OCI-LY1 (cell line): ENCODE measurements at regions not wholly inside any gene's neighbourhood (a gene's known extent, or its start where the extent isn't known, plus 50 kb on each side); places are given as distances from the start of the nearest gene placed in this dataset.

Experiments used
- H2AFZ ChIP-seq: fragments of 200-600 bp; sonication (generic), shearing (Covaris generic); 2 replicates; pipeline ENCODE4 v1.6.0; 2014; ENCODE audit warnings: antibody characterized with exemption, mild to moderate bottlenecking, low read length
- H3F3A ChIP-seq: fragments of 200-600 bp; sonication (generic), shearing (Covaris generic); 2 replicates; pipeline ENCODE4 v1.6.0; 2014; ENCODE audit warnings: mild to moderate bottlenecking, antibody characterized with exemption, low read length, moderate library complexity; ENCODE audit not compliant: insufficient read depth
- H3K27ac ChIP-seq: fragments of 200-600 bp; sonication (generic); 2 replicates; pipeline ENCODE4 v1.5.1; 2014; ENCODE audit warnings: low read length, mixed run types, mild to moderate bottlenecking, low read depth; ENCODE audit not compliant: poor library complexity, severe bottlenecking
- H3K27me3 ChIP-seq: fragments of 200-600 bp; sonication (generic); 2 replicates; pipeline ENCODE4 v1.6.0; 2014; ENCODE audit warnings: antibody characterized with exemption, mild to moderate bottlenecking, low read length, moderate library complexity; ENCODE audit not compliant: insufficient read depth
- H3K36me3 ChIP-seq: fragments of 200-600 bp; sonication (generic); 2 replicates; pipeline ENCODE4 v1.6.1; 2014; ENCODE audit warnings: mild to moderate bottlenecking, antibody characterized with exemption, low read length, moderate library complexity, mixed read lengths; ENCODE audit not compliant: insufficient read depth
- H3K4me1 ChIP-seq: fragments of 200-600 bp; sonication (generic); 2 replicates; pipeline ENCODE4 v1.5.1; 2014; ENCODE audit warnings: mild to moderate bottlenecking, low read length, moderate library complexity; ENCODE audit not compliant: insufficient read depth, severe bottlenecking
- H3K4me2 ChIP-seq: fragments of 200-600 bp; sonication (generic), shearing (Covaris generic); 2 replicates; pipeline ENCODE4 v1.6.1; 2014; ENCODE audit warnings: low read length
- H3K4me3 ChIP-seq: fragments of 200-600 bp; sonication (generic); 2 replicates; pipeline ENCODE4 v1.5.1; 2014; ENCODE audit warnings: low read length, low read depth, mild to moderate bottlenecking, mixed read lengths; ENCODE audit not compliant: poor library complexity, severe bottlenecking
- H3K79me2 ChIP-seq: fragments of 200-600 bp; shearing (Covaris generic); 2 replicates; pipeline ENCODE4 v1.6.1; 2016; ENCODE audit warnings: mixed run types, low read length, mixed read lengths; ENCODE audit not compliant: insufficient read depth
- H3K9ac ChIP-seq: fragments of 200-600 bp; sonication (generic), shearing (Covaris generic); 2 replicates; pipeline ENCODE4 v1.6.1; 2014; ENCODE audit warnings: mild to moderate bottlenecking, low read length, mixed read lengths
- H3K9me2 ChIP-seq: fragments of 200-600 bp; sonication (generic), shearing (Covaris generic); 2 replicates; pipeline ENCODE4 v1.6.1; 2014; ENCODE audit warnings: low read depth, mild to moderate bottlenecking, low read length, mixed read lengths
- H3K9me3 ChIP-seq: fragments of 200-600 bp; shearing (Covaris generic); 2 replicates; pipeline ENCODE4 v1.6.1; 2014; ENCODE audit warnings: low read length, mixed read lengths
- H4K20me1 ChIP-seq: fragments of 200-600 bp; sonication (generic), shearing (Covaris generic); 2 replicates; pipeline ENCODE4 v1.6.0; 2016; ENCODE audit warnings: mild to moderate bottlenecking, low read length; ENCODE audit not compliant: insufficient read depth
- CTCF ChIP-seq: fragments of 200-600 bp; sonication (generic), shearing (Covaris generic); IDR thresholded peaks from 2 replicates; pipeline ENCODE4 v1.5.1; 2017; ENCODE audit warnings: mild to moderate bottlenecking, antibody characterized with exemption, low read length, moderate library complexity, mixed read lengths
- EZH2 ChIP-seq: fragments of 200-600 bp; sonication (generic), shearing (Covaris generic); IDR thresholded peaks from 2 replicates; pipeline ENCODE4 v1.8.0; 2017; ENCODE audit warnings: borderline replicate concordance, mixed run types, mild to moderate bottlenecking, antibody characterized with exemption, low read length, moderate library complexity, mixed read lengths

DNA sequence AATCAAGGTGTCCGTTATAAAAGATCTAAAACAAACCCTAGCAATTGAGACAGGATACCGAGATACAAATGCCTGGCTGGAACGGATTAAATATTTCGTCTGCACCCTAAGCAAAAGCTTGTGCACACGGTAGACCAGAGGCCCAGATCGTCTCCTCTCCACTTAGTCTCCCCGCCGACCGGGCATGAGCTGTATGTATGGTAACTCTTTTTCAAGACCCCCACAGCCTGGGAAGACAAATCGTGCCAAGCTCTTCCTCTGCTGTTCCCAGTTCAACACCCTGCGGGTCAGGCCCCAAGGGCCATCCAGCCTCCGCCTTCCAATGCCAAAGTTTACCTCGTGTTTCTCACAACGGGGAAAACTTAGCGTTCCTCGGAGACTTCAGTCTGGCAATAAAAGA is 285.7 kb upstream of the GALNT17 start:
- Histone ChIP-seq H3K79me2 (no peaks in the 10 kb centered on the region), H3K4me1 (no peaks in the 10 kb centered on the region), H3K9me3 (peaks cover 3% of the 10 kb centered on the region; the same call in 1 of the 2 replicates), H4K20me1 (no peaks in the 10 kb centered on the region), H3K27ac (no peak overlapping the region), H3K9me2 (no peaks in the 10 kb centered on the region), H3K36me3 (no peaks in the 10 kb centered on the region), H3K4me3 (no peak overlapping the region), H3K27me3 (no peaks in the 10 kb centered on the region; the same call in 1 of the 2 replicates), H2AFZ (no peak overlapping the region), H3K9ac (no peak overlapping the region), H3F3A (no peaks in the 10 kb centered on the region), H3K4me2 (no peak overlapping the region)
- TF ChIP-seq CTCF (no peak), EZH2 (no peak)

GRCh38 chr7:70849580-70850235 is 282.2 kb upstream of the GALNT17 start:
- H3K9me3 ChIP-seq, result peaks cover 3% of the 10 kb centered on the region; the same call in 1 of the 2 replicates
- no peaks in the 10 kb centered on the region for H3F3A ChIP-seq
- H3K4me2 ChIP-seq, result no peak overlapping the region
- TF ChIP-seq CTCF (no peak), EZH2 (no peak)
- no peaks in the 10 kb centered on the region for H4K20me1 ChIP-seq
- H3K79me2 ChIP-seq, result no peaks in the 10 kb centered on the region
- no peaks in the 10 kb centered on the region for H3K4me1 ChIP-seq
- H3K27ac ChIP-seq, result no peak overlapping the region
- H2AFZ ChIP-seq, result no peak overlapping the region
- no peaks in the 10 kb centered on the region for H3K9me2 ChIP-seq
- H3K9ac ChIP-seq, result no peak overlapping the region
- no peaks in the 10 kb centered on the region for H3K36me3 ChIP-seq
- H3K27me3 ChIP-seq, result no peaks in the 10 kb centered on the region; the same call in 1 of the 2 replicates
- H3K4me3 ChIP-seq, result no peak overlapping the region

GRCh38 chr7:70855373-70855772 is 276.6 kb upstream of the GALNT17 start:
- no peaks in the 10 kb centered on the region for H3K27me3 ChIP-seq
- no peaks in the 10 kb centered on the region for H3K4me1 ChIP-seq
- no peaks in the 10 kb centered on the region for H3K36me3 ChIP-seq
- no peaks in the 10 kb centered on the region for H3K9me3 ChIP-seq
- no peaks in the 10 kb centered on the region for H4K20me1 ChIP-seq
- H3K9me2 ChIP-seq, result no peaks in the 10 kb centered on the region
- no peak overlapping the region for H3K4me2 ChIP-seq
- H3K9ac ChIP-seq, result no peak overlapping the region
- no peaks in the 10 kb centered on the region for H3F3A ChIP-seq
- H3K27ac ChIP-seq, result no peak overlapping the region
- H2AFZ ChIP-seq, result no peak overlapping the region
- H3K79me2 ChIP-seq, result no peaks in the 10 kb centered on the region
- no peak overlapping the region for H3K4me3 ChIP-seq
- TF ChIP-seq EZH2 (no peak), CTCF (no peak)
